ENCODE measurements at regions not wholly inside any gene's neighbourhood (a gene's known extent, or its start where the extent isn't known, plus 50 kb on each side); places are given as distances from the start of the nearest gene placed in this dataset.

DNA sequence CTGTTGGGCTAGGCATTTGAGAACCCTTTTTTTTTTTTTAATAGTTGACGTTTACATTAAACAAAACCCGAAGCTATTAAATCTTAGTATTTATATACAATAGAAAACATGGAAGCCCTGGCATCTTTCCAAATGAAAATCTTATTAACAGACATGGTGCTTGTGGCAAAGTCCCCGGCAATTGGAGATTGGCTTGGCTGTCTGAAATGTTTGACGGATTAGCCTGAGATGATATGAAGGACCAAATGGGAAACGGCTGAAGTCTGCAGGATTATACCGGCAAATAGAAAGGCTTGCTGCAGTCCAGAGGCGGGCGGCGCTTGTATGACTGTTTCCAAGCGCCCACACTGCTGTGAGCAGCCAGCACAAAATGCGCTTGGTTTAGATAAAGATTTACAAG lies 105.6 kb downstream of the BUB3 start:
- no peaks in the 10 kb centered on the region for H4K20me1 ChIP-seq (ENCODE audit: insufficient read depth, low read length)
- no peak for ATAC-seq (ENCODE audit: insufficient read depth, low read depth)

GRCh38 chr10:123262456-123262855 lies 108.3 kb downstream of the BUB3 start:
- H3K27ac ChIP-seq (ENCODE audit: low read length), result no peak overlapping the region
- H3K4me2 ChIP-seq (ENCODE audit: insufficient read depth, low read length), result no peak overlapping the region
- H3K27me3 ChIP-seq (ENCODE audit: insufficient read depth, low read length, poor library complexity), result no peaks in the 10 kb centered on the region
- no peak overlapping the region for H3K4me3 ChIP-seq (ENCODE audit: low read depth in 1 of 2, low read length in 2 of 2)
- no peak overlapping the region for H3K9ac ChIP-seq (ENCODE audit: low read depth, low read length)
- no peaks in the 10 kb centered on the region for H3K9me3 ChIP-seq (ENCODE audit: insufficient read depth, low read length, severe bottlenecking)
- no peaks in the 10 kb centered on the region for H3K36me3 ChIP-seq (ENCODE audit: insufficient read depth, low read length)
- no peaks in the 10 kb centered on the region for H3K79me2 ChIP-seq (ENCODE audit: insufficient read depth, low read length)
- no peak overlapping the region for H2AFZ ChIP-seq (ENCODE audit: low read depth, low read length)
- H3K4me1 ChIP-seq (ENCODE audit: insufficient read depth, low read length), result no peaks in the 10 kb centered on the region
- TF ChIP-seq CTCF (IDR thresholded peaks at IDR 0.05; ENCODE audit: borderline replicate concordance, extremely low read depth, low read length, poor library complexity, severe bottlenecking), result no peak
- TF ChIP-seq EZH2 (IDR thresholded peaks at IDR 0.05; ENCODE audit: borderline replicate concordance, low read depth, low read length, severe bottlenecking), result no peak
- no peak for DNase-seq
- no peaks in the 10 kb centered on the region for H4K20me1 ChIP-seq (ENCODE audit: insufficient read depth, low read length)
- ATAC-seq (ENCODE audit: insufficient read depth, low read depth), result no peak

More for the DNA sequence above, 105.6 kb downstream of the BUB3 start:
- Histone ChIP-seq H3K9me3 (ENCODE audit: insufficient read depth, low read length, severe bottlenecking) (peaks cover 5% of the 10 kb centered on the region), H3K4me3 (ENCODE audit: low read depth in 1 of 2, low read length in 2 of 2) (no peak overlapping the region), H3K4me1 (ENCODE audit: insufficient read depth, low read length) (no peaks in the 10 kb centered on the region), H3K27ac (ENCODE audit: low read length) (no peak overlapping the region), H3K9ac (ENCODE audit: low read depth, low read length) (no peak overlapping the region), H3K79me2 (ENCODE audit: insufficient read depth, low read length) (no peaks in the 10 kb centered on the region), H2AFZ (ENCODE audit: low read depth, low read length) (no peak overlapping the region), H3K4me2 (ENCODE audit: insufficient read depth, low read length) (no peak overlapping the region), H3K36me3 (ENCODE audit: insufficient read depth, low read length) (no peaks in the 10 kb centered on the region), H3K27me3 (ENCODE audit: insufficient read depth, low read length, poor library complexity) (no peaks in the 10 kb centered on the region)
- DNase-seq, result no peak
- no peak for TF ChIP-seq EZH2 (IDR thresholded peaks at IDR 0.05; ENCODE audit: borderline replicate concordance, low read depth, low read length, severe bottlenecking)
- TF ChIP-seq CTCF (IDR thresholded peaks at IDR 0.05; ENCODE audit: borderline replicate concordance, extremely low read depth, low read length, poor library complexity, severe bottlenecking), result no peak

GRCh38 chr10:123266971-123267370 lies 112.8 kb downstream of the BUB3 start:
- H2AFZ ChIP-seq (ENCODE audit: low read depth, low read length), result no peak overlapping the region
- no peak overlapping the region for H3K4me3 ChIP-seq (ENCODE audit: low read depth in 1 of 2, low read length in 2 of 2)
- H3K9ac ChIP-seq (ENCODE audit: low read depth, low read length), result no peak overlapping the region
- H3K4me1 ChIP-seq (ENCODE audit: insufficient read depth, low read length), result no peaks in the 10 kb centered on the region
- ATAC-seq (ENCODE audit: insufficient read depth, low read depth), result no peak
- TF ChIP-seq EZH2 (IDR thresholded peaks at IDR 0.05; ENCODE audit: borderline replicate concordance, low read depth, low read length, severe bottlenecking), result no peak
- TF ChIP-seq CTCF (IDR thresholded peaks at IDR 0.05; ENCODE audit: borderline replicate concordance, extremely low read depth, low read length, poor library complexity, severe bottlenecking), result no peak
- H3K79me2 ChIP-seq (ENCODE audit: insufficient read depth, low read length), result no peaks in the 10 kb centered on the region
- no peaks in the 10 kb centered on the region for H3K36me3 ChIP-seq (ENCODE audit: insufficient read depth, low read length)
- no peaks in the 10 kb centered on the region for H3K9me3 ChIP-seq (ENCODE audit: insufficient read depth, low read length, severe bottlenecking)
- no peaks in the 10 kb centered on the region for H4K20me1 ChIP-seq (ENCODE audit: insufficient read depth, low read length)
- no peak for DNase-seq
- H3K4me2 ChIP-seq (ENCODE audit: insufficient read depth, low read length), result no peak overlapping the region
- no peaks in the 10 kb centered on the region for H3K27me3 ChIP-seq (ENCODE audit: insufficient read depth, low read length, poor library complexity)
- no peak overlapping the region for H3K27ac ChIP-seq (ENCODE audit: low read length)

GRCh38 chr10:123269017-123269552 lies 114.9 kb downstream of the BUB3 start:
- Histone ChIP-seq H4K20me1 (ENCODE audit: insufficient read depth, low read length) (no peaks in the 10 kb centered on the region), H3K27me3 (ENCODE audit: insufficient read depth, low read length, poor library complexity) (no peaks in the 10 kb centered on the region), H2AFZ (ENCODE audit: low read depth, low read length) (no peak overlapping the region), H3K4me1 (ENCODE audit: insufficient read depth, low read length) (no peaks in the 10 kb centered on the region), H3K27ac (ENCODE audit: low read length) (no peak overlapping the region), H3K4me3 (ENCODE audit: low read depth in 1 of 2, low read length in 2 of 2) (no peak overlapping the region), H3K79me2 (ENCODE audit: insufficient read depth, low read length) (no peaks in the 10 kb centered on the region), H3K36me3 (ENCODE audit: insufficient read depth, low read length) (no peaks in the 10 kb centered on the region), H3K4me2 (ENCODE audit: insufficient read depth, low read length) (no peak overlapping the region), H3K9ac (ENCODE audit: low read depth, low read length) (no peak overlapping the region), H3K9me3 (ENCODE audit: insufficient read depth, low read length, severe bottlenecking) (no peaks in the 10 kb centered on the region)
- DNase-seq (no peak), ATAC-seq (ENCODE audit: insufficient read depth, low read depth) (no peak)
- TF ChIP-seq EZH2 (IDR thresholded peaks at IDR 0.05; ENCODE audit: borderline replicate concordance, low read depth, low read length, severe bottlenecking) (no peak), CTCF (IDR thresholded peaks at IDR 0.05; ENCODE audit: borderline replicate concordance, extremely low read depth, low read length, poor library complexity, severe bottlenecking) (no peak)

Data from DND-41 (cell line).